GM10248 (cell line): ENCODE measurements at regions not wholly inside any gene's neighbourhood (a gene's known extent, or its start where the extent isn't known, plus 50 kb on each side); places are given as distances from the start of the nearest gene placed in this dataset.
A peak's percentile ranks its signal among the peaks of the same experiment; 100 is the strongest.
"Not testable (repeated sequence)": the region's sequence is repeated elsewhere in the genome, so short reads cannot be mapped to it uniquely, and the experiment has no call there.

Source experiments
- CTCF ChIA-PET: fragments of 300-600 bp; sonication (Branson Sonifier 250); formaldehyde crosslinking; extraction: SDS; loops from one replicate; lab custom pipeline; 2021; ENCODE audit warnings: antibody characterized with exemption; lab: Yijun Ruan, JAX
- POLR2A ChIA-PET: fragments of 350-650 bp; sonication (Branson Sonifier 250); formaldehyde crosslinking; extraction: SDS; loops from one replicate; lab custom pipeline; 2020; ENCODE audit warnings: antibody characterized with exemption; lab: Yijun Ruan, JAX
- DNase-seq: peaks from one replicate; pipeline ENCODE4 v3.0.0; 2012; ENCODE audit errors: extremely low spot score
- CTCF ChIP-seq: IDR thresholded peaks from 2 replicates; pipeline ENCODE4 v1.5.1; 2012; ENCODE audit warnings: mild to moderate bottlenecking, low read depth; ENCODE audit errors: extremely low read depth, missing control alignments, control extremely low read depth

GRCh38 chrX:66766318-66766717 lies 127.4 kb upstream of the EDA2R start:
- TF ChIP-seq CTCF = no peak
- no peak for DNase-seq
- ChIA-PET CTCF (no interaction called here), POLR2A (no interaction called here)

GRCh38 chrX:66760651-66761050 lies 121.8 kb upstream of the EDA2R start:
- TF ChIP-seq CTCF = no peak
- POLR2A ChIA-PET = no interaction called here
- CTCF ChIA-PET = no interaction called here
- no peak for DNase-seq

- POLR2A ChIA-PET = no interaction called here
Observed at GRCh38 chrX:66756717-66757116, 117.8 kb upstream of the EDA2R start.

GRCh38 chrX:66751136-66751782 lies 112.4 kb upstream of the EDA2R start:
- TF ChIP-seq CTCF = no peak
- no peak for DNase-seq
- CTCF ChIA-PET = interaction anchor here (2.0 kb wide), 1 partner anchor 22 kb away, joined by 8 read pairs; no protein-coding TSS in a partner anchor
- POLR2A ChIA-PET = no interaction called here

More at GRCh38 chrX:66756717-66757116, 117.8 kb upstream of the EDA2R start:
- no peak for DNase-seq
- CTCF ChIA-PET = no interaction called here
- no peak for TF ChIP-seq CTCF

- DNase-seq, POLR2A ChIA-PET: not testable (repeated sequence)
- CTCF ChIA-PET = interaction anchor here (1.3 kb wide), 1 partner anchor 13 kb away, joined by 4 read pairs; no protein-coding TSS in a partner anchor
Observed at GRCh38 chrX:66744519-66744918, 105.6 kb upstream of the EDA2R start.

GRCh38 chrX:66731398-66731797 lies 92.5 kb upstream of the EDA2R start:
- CTCF ChIA-PET = interaction anchor here (0.9 to 2.0 kb wide), 9 partner anchors 9 to 1150 kb away, joined by 3 to 11 read pairs (median 4); no protein-coding TSS in a partner anchor
- peak; percentile 15 for DNase-seq
- no peak for TF ChIP-seq CTCF
- POLR2A ChIA-PET = no interaction called here

GRCh38 chrX:66728818-66729271 lies 90.0 kb upstream of the EDA2R start:
- ChIA-PET CTCF (interaction anchor here (0.7 to 3.6 kb wide), 20 partner anchors 11 to 1153 kb away, joined by 3 to 14 read pairs (median 4); no protein-coding TSS in a partner anchor), POLR2A (no interaction called here)
- peak; percentile 21 for DNase-seq
- peak; percentile 33 for TF ChIP-seq CTCF
